ENCODE measurements at regions not wholly inside any gene's neighbourhood (a gene's known extent, or its start where the extent isn't known, plus 50 kb on each side); places are given as distances from the start of the nearest gene placed in this dataset.

- Mint-ChIP-seq H3K4me1 (no peaks in the 10 kb centered on the region), H3K9me3 (peaks cover 5% of the 10 kb centered on the region), H3K27me3 (peaks cover 12% of the 10 kb centered on the region), H3K27ac (no peak overlapping the region), H3K4me3 (no peak overlapping the region), H3K36me3 (no peaks in the 10 kb centered on the region)
These were observed 155.0 kb downstream of the WT1 start for GRCh38 chr11:32280339-32280738.

GRCh38 chr11:32288276-32288675 is 147.1 kb downstream of the WT1 start:
- Mint-ChIP-seq H3K4me3 (no peak overlapping the region), H3K27me3 (peaks cover 11% of the 10 kb centered on the region), H3K9me3 (peaks cover 1% of the 10 kb centered on the region), H3K27ac (no peak overlapping the region), H3K36me3 (no peaks in the 10 kb centered on the region), H3K4me1 (no peaks in the 10 kb centered on the region)

- no peak overlapping the region for H3K4me3 Mint-ChIP-seq
- peaks cover 7% of the 10 kb centered on the region for H3K27me3 Mint-ChIP-seq
- no peaks in the 10 kb centered on the region for H3K9me3 Mint-ChIP-seq
- no peak overlapping the region for H3K27ac Mint-ChIP-seq
- H3K36me3 Mint-ChIP-seq = no peaks in the 10 kb centered on the region
- no peaks in the 10 kb centered on the region for H3K4me1 Mint-ChIP-seq
These were observed 145.6 kb downstream of the WT1 start for GRCh38 chr11:32289701-32290100.

GRCh38 chr11:32290783-32291182 is 144.6 kb downstream of the WT1 start:
- no peaks in the 10 kb centered on the region for H3K36me3 Mint-ChIP-seq
- H3K4me3 Mint-ChIP-seq = no peak overlapping the region
- H3K27ac Mint-ChIP-seq = no peak overlapping the region
- peaks cover 7% of the 10 kb centered on the region for H3K27me3 Mint-ChIP-seq
- H3K9me3 Mint-ChIP-seq = no peaks in the 10 kb centered on the region
- no peaks in the 10 kb centered on the region for H3K4me1 Mint-ChIP-seq

GRCh38 chr11:32297611-32298011 is 137.7 kb downstream of the WT1 start:
- Mint-ChIP-seq H3K27me3 (no peaks in the 10 kb centered on the region), H3K4me1 (no peaks in the 10 kb centered on the region), H3K4me3 (no peak overlapping the region), H3K27ac (no peak overlapping the region), H3K9me3 (no peaks in the 10 kb centered on the region), H3K36me3 (no peaks in the 10 kb centered on the region)

GRCh38 chr11:32302826-32303225 is 132.5 kb downstream of the WT1 start:
- Mint-ChIP-seq H3K27me3 (no peaks in the 10 kb centered on the region), H3K4me1 (no peaks in the 10 kb centered on the region), H3K4me3 (no peak overlapping the region)

GRCh38 chr11:32304521-32304920 is 130.8 kb downstream of the WT1 start:
- no peak overlapping the region for H3K4me3 Mint-ChIP-seq
- no peaks in the 10 kb centered on the region for H3K36me3 Mint-ChIP-seq
- H3K27me3 Mint-ChIP-seq = no peaks in the 10 kb centered on the region
- H3K9me3 Mint-ChIP-seq = no peaks in the 10 kb centered on the region
- no peak overlapping the region for H3K27ac Mint-ChIP-seq
- no peaks in the 10 kb centered on the region for H3K4me1 Mint-ChIP-seq

More at GRCh38 chr11:32302826-32303225, 132.5 kb downstream of the WT1 start:
- Mint-ChIP-seq H3K9me3 (no peaks in the 10 kb centered on the region), H3K27ac (no peak overlapping the region), H3K36me3 (no peaks in the 10 kb centered on the region)

GRCh38 chr11:32305460-32305859 is 129.9 kb downstream of the WT1 start:
- Mint-ChIP-seq H3K4me3 (no peak overlapping the region), H3K9me3 (no peaks in the 10 kb centered on the region), H3K36me3 (no peaks in the 10 kb centered on the region), H3K4me1 (no peaks in the 10 kb centered on the region), H3K27me3 (no peaks in the 10 kb centered on the region), H3K27ac (no peak overlapping the region)

- peaks cover 5% of the 10 kb centered on the region for H3K27me3 Mint-ChIP-seq
- peaks cover 4% of the 10 kb centered on the region for H3K4me1 Mint-ChIP-seq
- no peaks in the 10 kb centered on the region for H3K36me3 Mint-ChIP-seq
- H3K27ac Mint-ChIP-seq = no peak overlapping the region
- no peaks in the 10 kb centered on the region for H3K9me3 Mint-ChIP-seq
- H3K4me3 Mint-ChIP-seq = no peak overlapping the region
These were observed 127.9 kb downstream of the WT1 start for GRCh38 chr11:32307471-32307870.

GRCh38 chr11:32307913-32308312 is 127.4 kb downstream of the WT1 start:
- no peak overlapping the region for H3K27ac Mint-ChIP-seq
- H3K27me3 Mint-ChIP-seq = peaks cover 5% of the 10 kb centered on the region
- H3K4me3 Mint-ChIP-seq = no peak overlapping the region
- no peaks in the 10 kb centered on the region for H3K36me3 Mint-ChIP-seq
- peaks cover 5% of the 10 kb centered on the region for H3K4me1 Mint-ChIP-seq
- no peaks in the 10 kb centered on the region for H3K9me3 Mint-ChIP-seq

- Mint-ChIP-seq H3K4me1 (peaks cover 5% of the 10 kb centered on the region), H3K27me3 (peaks cover 6% of the 10 kb centered on the region), H3K9me3 (no peaks in the 10 kb centered on the region), H3K4me3 (no peak overlapping the region), H3K27ac (no peak overlapping the region), H3K36me3 (no peaks in the 10 kb centered on the region)
These were observed 125.7 kb downstream of the WT1 start for GRCh38 chr11:32309530-32310213.

- Mint-ChIP-seq H3K27ac (no peak overlapping the region), H3K27me3 (peaks cover 6% of the 10 kb centered on the region), H3K4me1 (peaks cover 5% of the 10 kb centered on the region), H3K36me3 (no peaks in the 10 kb centered on the region), H3K9me3 (no peaks in the 10 kb centered on the region), H3K4me3 (no peak overlapping the region)
These were observed 125.1 kb downstream of the WT1 start for GRCh38 chr11:32310214-32310601.

- Mint-ChIP-seq H3K4me3 (no peak overlapping the region), H3K4me1 (peaks cover 5% of the 10 kb centered on the region), H3K27ac (no peak overlapping the region), H3K27me3 (peaks cover 6% of the 10 kb centered on the region), H3K9me3 (no peaks in the 10 kb centered on the region), H3K36me3 (no peaks in the 10 kb centered on the region)
These were observed 123.8 kb downstream of the WT1 start for GRCh38 chr11:32311346-32312065.

- H3K27me3 Mint-ChIP-seq = peaks cover 6% of the 10 kb centered on the region
- H3K9me3 Mint-ChIP-seq = no peaks in the 10 kb centered on the region
- H3K4me3 Mint-ChIP-seq = no peak overlapping the region
These were observed 123.0 kb downstream of the WT1 start for GRCh38 chr11:32312206-32312817.

GRCh38 chr11:32312865-32313403 is 122.4 kb downstream of the WT1 start:
- H3K36me3 Mint-ChIP-seq = no peaks in the 10 kb centered on the region
- H3K9me3 Mint-ChIP-seq = no peaks in the 10 kb centered on the region
- peaks cover 5% of the 10 kb centered on the region for H3K4me1 Mint-ChIP-seq
- no peak overlapping the region for H3K27ac Mint-ChIP-seq
- no peak overlapping the region for H3K4me3 Mint-ChIP-seq
- peaks cover 6% of the 10 kb centered on the region for H3K27me3 Mint-ChIP-seq

More at GRCh38 chr11:32312206-32312817, 123.0 kb downstream of the WT1 start:
- peaks cover 5% of the 10 kb centered on the region for H3K4me1 Mint-ChIP-seq
- no peak overlapping the region for H3K27ac Mint-ChIP-seq
- no peaks in the 10 kb centered on the region for H3K36me3 Mint-ChIP-seq

- Mint-ChIP-seq H3K36me3 (no peaks in the 10 kb centered on the region), H3K27me3 (peaks cover 6% of the 10 kb centered on the region), H3K4me1 (peaks cover 5% of the 10 kb centered on the region), H3K27ac (no peak overlapping the region), H3K4me3 (no peak overlapping the region), H3K9me3 (no peaks in the 10 kb centered on the region)
These were observed 121.9 kb downstream of the WT1 start for GRCh38 chr11:32313477-32313876.

All from activated naive CD4-positive, alpha-beta T cell treated with anti-CD3 and anti-CD28 coated beads, Interleukin-2, amount 50 U/mL, for 24 hours (primary cell).